ENCODE measurements at regions not wholly inside any gene's neighbourhood (a gene's known extent, or its start where the extent isn't known, plus 50 kb on each side); places are given as distances from the start of the nearest gene placed in this dataset.

DNA sequence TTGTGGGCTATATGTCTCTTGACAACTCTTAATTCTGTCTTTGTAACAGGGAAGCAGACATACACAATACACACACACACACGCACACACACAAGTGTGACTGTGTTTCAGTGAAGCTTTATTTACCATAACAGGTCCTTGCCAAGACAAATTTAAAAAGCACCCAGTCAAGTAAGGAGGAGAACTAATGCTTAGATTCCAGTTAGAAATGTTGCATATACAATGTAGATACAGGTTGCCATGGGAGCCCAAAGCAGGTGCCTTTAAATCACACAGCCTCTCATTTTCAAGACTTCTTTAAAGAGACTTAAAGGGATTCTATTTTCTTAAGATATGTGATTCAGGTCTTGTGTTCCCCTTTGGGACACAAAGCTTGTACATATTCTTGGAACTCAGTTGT, 1551.9 kb downstream of the EFNB2 start:
- TF ChIP-seq, protein P1, sequence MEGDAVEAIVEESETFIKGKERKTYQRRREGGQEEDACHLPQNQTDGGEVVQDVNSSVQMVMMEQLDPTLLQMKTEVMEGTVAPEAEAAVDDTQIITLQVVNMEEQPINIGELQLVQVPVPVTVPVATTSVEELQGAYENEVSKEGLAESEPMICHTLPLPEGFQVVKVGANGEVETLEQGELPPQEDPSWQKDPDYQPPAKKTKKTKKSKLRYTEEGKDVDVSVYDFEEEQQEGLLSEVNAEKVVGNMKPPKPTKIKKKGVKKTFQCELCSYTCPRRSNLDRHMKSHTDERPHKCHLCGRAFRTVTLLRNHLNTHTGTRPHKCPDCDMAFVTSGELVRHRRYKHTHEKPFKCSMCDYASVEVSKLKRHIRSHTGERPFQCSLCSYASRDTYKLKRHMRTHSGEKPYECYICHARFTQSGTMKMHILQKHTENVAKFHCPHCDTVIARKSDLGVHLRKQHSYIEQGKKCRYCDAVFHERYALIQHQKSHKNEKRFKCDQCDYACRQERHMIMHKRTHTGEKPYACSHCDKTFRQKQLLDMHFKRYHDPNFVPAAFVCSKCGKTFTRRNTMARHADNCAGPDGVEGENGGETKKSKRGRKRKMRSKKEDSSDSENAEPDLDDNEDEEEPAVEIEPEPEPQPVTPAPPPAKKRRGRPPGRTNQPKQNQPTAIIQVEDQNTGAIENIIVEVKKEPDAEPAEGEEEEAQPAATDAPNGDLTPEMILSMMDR (IDR thresholded peaks at IDR 0.05) = no peak
- no peak for TF ChIP-seq POLR2A (IDR thresholded peaks at IDR 0.05)

All from breast epithelium (tissue), 3 donors.